Esophagus (tissue), 2 donors: ENCODE measurements at regions not wholly inside any gene's neighbourhood (a gene's known extent, or its start where the extent isn't known, plus 50 kb on each side); places are given as distances from the start of the nearest gene placed in this dataset.
A peak's percentile ranks its signal among the peaks of the same experiment; 100 is the strongest.

Source experiments
- H3K27ac ChIP-seq, 2 donors: one replicate each; pipeline ENCODE4 v1.5.1; 2013; ENCODE audit warnings: low read depth in 2 of 2, mild to moderate bottlenecking in 2 of 2, inconsistent platforms in 1 of 2, low read length in 1 of 2, moderate library complexity in 1 of 2
- H3K27me3 ChIP-seq, 2 donors: one replicate each; pipeline ENCODE4 v1.6.1; 2013; ENCODE audit warnings: low read length in 2 of 2, control low read depth in 1 of 2, mild to moderate bottlenecking in 1 of 2; ENCODE audit not compliant: insufficient read depth in 2 of 2, control insufficient read depth in 1 of 2
- H3K36me3 ChIP-seq, 2 donors: one replicate each; pipeline ENCODE4 v1.6.1; 2013; ENCODE audit warnings: low read length in 1 of 2; ENCODE audit not compliant: control insufficient read depth in 2 of 2, insufficient read depth in 2 of 2
- H3K4me1 ChIP-seq, 2 donors: one replicate each; pipeline ENCODE4 v1.6.1; 2013; ENCODE audit warnings: low read length in 1 of 2; ENCODE audit not compliant: control insufficient read depth in 2 of 2, insufficient read depth in 2 of 2
- H3K4me3 ChIP-seq, 2 donors: one replicate each; pipeline ENCODE4 v1.5.1; 2013; ENCODE audit warnings: low read length in 2 of 2, mild to moderate bottlenecking in 2 of 2, low read depth in 1 of 2, moderate library complexity in 1 of 2
- H3K9me3 ChIP-seq, 2 donors: one replicate each; pipeline ENCODE4 v1.6.1; 2013; ENCODE audit warnings: mild to moderate bottlenecking in 2 of 2, low read depth in 1 of 2, low read length in 1 of 2, moderate library complexity in 1 of 2; ENCODE audit not compliant: control insufficient read depth in 2 of 2, insufficient read depth in 1 of 2
- WGBS, 2 donors: extraction: QIAGEN DNeasy Blood & Tissue Kit; methylation state at CpG; one replicate each; pipeline ENCODE4 v1.1.7; 2013; 5-methylcytosine and 5-hydroxymethylcytosine counted together
- donor health status: healthy with polysubstance abuse.
- donor health status: Bipolar disorder and iron deficiency.

GRCh38 chr3:195008816-195009215, 262.1 kb downstream of the XXYLT1 start:
- H3K9me3 ChIP-seq = no peaks in the 10 kb centered on the region
- H3K36me3 ChIP-seq = no peaks in the 10 kb centered on the region
- peaks cover 0 to 8% of the 10 kb centered on the region in 2 donors for H3K4me1 ChIP-seq
- H3K27me3 ChIP-seq = no peaks in the 10 kb centered on the region
- 76 to 85% methylated on average over 6 of the region's 6 CpGs for WGBS, 2 donors
- no peak overlapping the region for H3K4me3 ChIP-seq
- H3K27ac ChIP-seq = no peak overlapping the region

GRCh38 chr3:195009616-195010015, 261.3 kb downstream of the XXYLT1 start:
- Histone ChIP-seq H3K36me3 (no peaks in the 10 kb centered on the region), H3K4me3 (no peak overlapping the region), H3K27ac (no peak overlapping the region), H3K27me3 (no peaks in the 10 kb centered on the region), H3K9me3 (no peaks in the 10 kb centered on the region), H3K4me1 (peaks cover 0 to 6% of the 10 kb centered on the region in 2 donors)
- 86 to 93% methylated on average over 9 of the region's 9 CpGs for WGBS, 2 donors

DNA sequence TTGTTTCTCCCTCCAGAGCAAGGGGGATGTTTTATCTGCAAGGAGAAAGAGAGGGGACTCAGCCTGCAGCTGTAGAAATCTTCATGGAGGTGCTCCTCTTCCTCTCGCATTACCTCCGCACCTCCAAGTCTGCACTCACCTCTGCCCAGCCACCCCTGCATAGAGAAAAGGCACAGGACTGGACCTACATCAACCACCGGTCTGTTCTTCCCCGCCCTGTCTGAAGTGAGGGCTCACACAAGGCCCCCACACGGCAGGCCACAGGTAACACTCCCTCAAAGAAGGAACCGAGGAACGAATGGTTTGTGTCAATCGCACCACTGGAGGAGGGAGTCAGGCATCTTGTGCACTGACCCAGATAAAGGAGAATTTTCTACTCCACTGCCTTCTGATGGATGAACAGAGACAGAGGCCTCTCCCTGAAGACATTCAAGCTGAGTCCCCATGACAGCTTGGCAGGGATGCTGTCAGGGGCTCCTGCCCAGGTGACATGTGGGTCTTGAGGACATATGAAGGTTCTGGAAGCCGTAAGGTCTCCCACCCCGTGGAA, 260.3 kb downstream of the XXYLT1 start:
- Histone ChIP-seq H3K27me3 (no peaks in the 10 kb centered on the region), H3K27ac (no peak overlapping the region), H3K9me3 (no peaks in the 10 kb centered on the region), H3K4me3 (no peak overlapping the region), H3K4me1 (peaks cover 0 to 6% of the 10 kb centered on the region in 2 donors), H3K36me3 (no peaks in the 10 kb centered on the region)
- WGBS, 2 donors = 92 to 95% methylated on average over 10 of the region's 10 CpGs

DNA sequence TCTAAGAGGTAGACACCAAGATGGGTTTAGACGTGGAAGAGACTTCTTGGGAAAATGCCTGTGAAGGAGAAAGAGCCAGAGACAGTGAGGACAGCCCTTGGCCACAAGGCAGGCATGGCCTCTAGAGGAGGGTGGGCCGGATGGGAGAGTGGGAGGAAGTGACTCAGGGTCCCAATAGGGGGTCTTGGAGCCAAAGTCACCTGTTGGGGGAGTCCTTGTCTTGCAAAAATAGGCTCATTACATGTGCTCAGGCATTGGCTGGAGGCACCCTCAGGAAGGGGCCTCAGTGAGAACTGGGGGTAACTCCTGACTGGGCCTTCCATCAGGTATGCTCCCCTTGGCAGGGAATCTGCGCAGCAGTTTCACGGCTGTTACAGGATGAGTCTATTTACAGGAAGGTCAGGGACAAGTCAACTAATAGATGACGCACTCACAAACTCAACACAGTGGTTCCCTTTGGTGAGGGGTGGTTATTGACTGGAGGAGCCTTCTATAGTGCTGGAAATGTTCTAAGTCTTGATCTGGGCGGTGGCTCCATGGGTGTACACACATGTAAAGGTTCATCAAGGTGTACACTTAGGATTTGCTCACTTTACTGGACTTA, 259.6 kb downstream of the XXYLT1 start:
- Histone ChIP-seq H3K36me3 (no peaks in the 10 kb centered on the region), H3K9me3 (no peaks in the 10 kb centered on the region), H3K27ac (no peak overlapping the region), H3K4me1 (peaks cover 0 to 6% of the 10 kb centered on the region in 2 donors), H3K27me3 (no peaks in the 10 kb centered on the region), H3K4me3 (no peak overlapping the region)
- WGBS, 2 donors = 78 to 91% methylated on average over 6 of the region's 6 CpGs

DNA sequence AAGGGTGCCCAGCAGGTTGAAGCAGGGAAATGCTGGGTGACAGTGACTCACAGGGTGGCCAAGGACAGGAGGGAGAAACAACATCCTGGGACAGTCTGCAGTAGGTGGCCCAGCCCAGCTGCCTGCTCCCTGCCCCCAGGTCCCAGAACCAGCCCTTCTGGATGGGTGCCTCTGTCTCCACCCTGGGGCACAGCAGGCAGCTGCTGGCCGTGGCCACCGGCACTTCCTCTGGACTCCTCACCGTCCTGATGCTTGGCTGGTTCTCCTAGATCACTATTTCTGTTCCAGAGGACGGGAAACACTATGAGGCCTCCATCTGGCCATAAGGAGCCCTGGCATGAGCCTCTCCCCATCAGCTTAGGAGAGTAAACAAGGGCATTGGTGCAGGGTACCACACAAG, 258.9 kb downstream of the XXYLT1 start:
- peaks cover 0 to 6% of the 10 kb centered on the region in 2 donors for H3K4me1 ChIP-seq
- no peaks in the 10 kb centered on the region for H3K9me3 ChIP-seq
- no peaks in the 10 kb centered on the region for H3K27me3 ChIP-seq
- no peaks in the 10 kb centered on the region for H3K36me3 ChIP-seq
- H3K4me3 ChIP-seq = no peak overlapping the region
- 49 to 55% methylated on average over 4 of the region's 4 CpGs for WGBS, 2 donors
- H3K27ac ChIP-seq = peak overlapping the region; percentile 24 to 72

DNA sequence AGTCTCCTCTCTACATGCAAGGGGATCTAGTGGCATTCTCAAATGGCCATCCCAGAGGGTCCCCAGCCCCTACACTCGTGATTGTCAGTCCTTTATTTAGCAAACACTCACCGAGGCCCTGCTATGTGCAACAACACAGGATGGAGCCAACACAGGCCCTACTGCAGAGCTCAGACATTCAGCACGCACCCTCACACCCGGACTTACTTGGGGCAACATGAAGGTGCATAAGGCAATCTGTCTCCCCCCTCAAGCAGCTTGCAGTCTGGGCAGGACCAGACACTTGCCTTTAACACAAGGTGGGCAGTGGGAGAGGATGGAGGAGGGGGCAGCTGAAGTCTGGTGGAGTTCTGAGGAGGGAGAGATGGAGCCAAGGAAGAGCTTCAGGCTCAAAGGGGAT, 258.4 kb downstream of the XXYLT1 start:
- no peaks in the 10 kb centered on the region for H3K9me3 ChIP-seq
- no peaks in the 10 kb centered on the region for H3K27me3 ChIP-seq
- no peak overlapping the region for H3K4me3 ChIP-seq
- H3K27ac ChIP-seq = peak overlapping the region in 1 of 2 donors; percentile 72
- 92 to 94% methylated on average over 4 of the region's 4 CpGs for WGBS, 2 donors
- no peaks in the 10 kb centered on the region for H3K36me3 ChIP-seq
- H3K4me1 ChIP-seq = peaks cover 0 to 6% of the 10 kb centered on the region in 2 donors

- Histone ChIP-seq H3K27ac (no peak overlapping the region), H3K36me3 (no peaks in the 10 kb centered on the region), H3K27me3 (no peaks in the 10 kb centered on the region), H3K4me1 (peaks cover 0 to 5% of the 10 kb centered on the region in 2 donors), H3K4me3 (no peak overlapping the region), H3K9me3 (no peaks in the 10 kb centered on the region)
- 84 to 85% methylated on average over 17 of the region's 17 CpGs for WGBS, 2 donors
Measured at GRCh38 chr3:195013411-195014361, 257.3 kb downstream of the XXYLT1 start.

DNA sequence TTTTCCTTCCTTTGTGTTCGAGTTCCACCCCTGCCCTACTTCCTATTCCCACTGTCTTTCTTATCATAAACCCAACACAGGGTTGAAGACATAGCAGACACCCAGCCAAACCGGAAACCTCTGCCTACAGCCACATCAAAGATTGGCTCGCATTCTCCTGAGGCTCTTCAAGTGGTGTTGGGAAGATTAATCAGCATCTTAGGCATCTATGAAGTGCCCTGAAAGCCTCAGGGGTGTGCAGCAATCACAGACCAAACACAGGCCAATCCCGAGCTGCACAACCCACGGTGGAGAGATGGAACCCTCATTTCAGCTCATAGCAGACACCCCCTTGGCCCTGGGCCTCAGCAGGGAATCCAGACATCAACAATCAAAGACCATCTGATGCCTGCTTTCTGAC, 255.9 kb downstream of the XXYLT1 start:
- Histone ChIP-seq H3K36me3 (no peaks in the 10 kb centered on the region), H3K27me3 (no peaks in the 10 kb centered on the region), H3K4me3 (no peak overlapping the region), H3K9me3 (no peaks in the 10 kb centered on the region), H3K4me1 (peaks cover 0 to 2% of the 10 kb centered on the region in 2 donors), H3K27ac (no peak overlapping the region)
- 52 to 55% methylated on average over 5 of the region's 5 CpGs for WGBS, 2 donors

DNA sequence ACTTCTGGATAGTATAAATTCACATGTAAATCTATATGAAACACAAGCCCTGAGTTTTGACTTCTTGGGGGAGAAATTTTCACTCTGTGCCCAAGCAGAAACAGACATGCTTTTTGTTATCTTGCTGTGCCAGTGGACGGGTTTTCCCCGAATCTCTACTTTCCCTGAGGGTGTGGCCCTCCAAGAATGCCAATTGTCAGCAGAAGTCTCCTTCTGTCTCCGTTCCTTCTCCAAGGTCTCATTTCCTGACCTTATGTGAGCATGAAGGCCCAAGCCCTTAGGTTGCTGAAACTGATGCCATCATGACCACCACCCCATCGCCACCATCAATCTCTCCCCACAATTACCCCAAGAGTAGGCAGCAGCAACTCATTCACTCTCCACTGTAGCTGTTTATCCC, 253.8 kb downstream of the XXYLT1 start:
- Histone ChIP-seq H3K27me3 (no peaks in the 10 kb centered on the region), H3K36me3 (no peaks in the 10 kb centered on the region), H3K4me3 (no peak overlapping the region), H3K9me3 (no peaks in the 10 kb centered on the region), H3K4me1 (peaks cover 0 to 2% of the 10 kb centered on the region in 2 donors), H3K27ac (no peak overlapping the region)
- WGBS, 2 donors = 50 to 51% methylated on average over 4 of the region's 4 CpGs
